ENCODE measurements at regions not wholly inside any gene's neighbourhood (a gene's known extent, or its start where the extent isn't known, plus 50 kb on each side); places are given as distances from the start of the nearest gene placed in this dataset.

GRCh38 chr16:64493709-64494108 lies 628.2 kb downstream of the CDH11 start:
- Mint-ChIP-seq H3K27ac (no peak overlapping the region), H3K4me3 (no peak overlapping the region), H3K4me1 (ENCODE audit: low read depth) (no peaks in the 10 kb centered on the region), H3K9me3 (peaks cover 18% of the 10 kb centered on the region), H3K36me3 (no peaks in the 10 kb centered on the region), H3K27me3 (no peaks in the 10 kb centered on the region)
- no peak for DNase-seq
- intact Hi-C loops (cut with micrococcal nuclease), result no loop called here
- CTCF ChIA-PET, result no interaction called here
- POLR2A ChIA-PET, result no interaction called here

GRCh38 chr16:64489449-64489848 lies 632.4 kb downstream of the CDH11 start:
- intact Hi-C loops (cut with micrococcal nuclease), result no loop called here
- DNase-seq, result no peak
- H3K9me3 Mint-ChIP-seq, result peaks cover 23% of the 10 kb centered on the region
- POLR2A ChIA-PET, result no interaction called here
- no peaks in the 10 kb centered on the region for H3K27me3 Mint-ChIP-seq
- no peaks in the 10 kb centered on the region for H3K4me1 Mint-ChIP-seq (ENCODE audit: low read depth)
- CTCF ChIA-PET, result no interaction called here
- H3K27ac Mint-ChIP-seq, result no peak overlapping the region
- H3K36me3 Mint-ChIP-seq, result no peaks in the 10 kb centered on the region
- no peak overlapping the region for H3K4me3 Mint-ChIP-seq

- H3K27me3 Mint-ChIP-seq, result no peaks in the 10 kb centered on the region
- no peaks in the 10 kb centered on the region for H3K36me3 Mint-ChIP-seq
- H3K9me3 Mint-ChIP-seq, result peaks cover 25% of the 10 kb centered on the region
- intact Hi-C loops (cut with micrococcal nuclease), result no loop called here
- H3K4me1 Mint-ChIP-seq (ENCODE audit: low read depth), result no peaks in the 10 kb centered on the region
- ChIA-PET POLR2A (no interaction called here), CTCF (no interaction called here)
- DNase-seq, result no peak
- H3K4me3 Mint-ChIP-seq, result no peak overlapping the region
- no peak overlapping the region for H3K27ac Mint-ChIP-seq
These were observed 635.3 kb downstream of the CDH11 start for GRCh38 chr16:64486561-64486960.

DNA sequence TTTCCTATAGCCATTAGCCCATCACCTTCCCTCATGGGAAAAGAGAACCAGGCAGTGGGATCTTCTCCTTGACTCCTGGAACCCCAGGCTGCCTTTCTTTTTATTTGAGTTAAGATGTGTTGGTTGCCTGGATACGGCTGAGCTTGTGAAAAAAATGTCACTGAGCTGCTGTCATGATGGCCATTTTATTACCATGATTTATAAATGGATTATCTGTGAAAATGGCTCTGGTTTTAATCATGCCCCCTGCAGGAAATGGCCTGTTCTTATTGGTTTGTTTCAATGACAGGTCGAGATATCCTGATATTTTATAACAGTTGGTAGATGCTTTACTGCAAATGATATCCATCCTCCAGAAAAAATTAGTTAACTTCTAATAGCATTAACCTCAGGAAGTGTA lies 640.4 kb downstream of the CDH11 start:
- no peak overlapping the region for H3K27ac Mint-ChIP-seq
- intact Hi-C loops (cut with micrococcal nuclease), result no loop called here
- POLR2A ChIA-PET, result no interaction called here

DNA sequence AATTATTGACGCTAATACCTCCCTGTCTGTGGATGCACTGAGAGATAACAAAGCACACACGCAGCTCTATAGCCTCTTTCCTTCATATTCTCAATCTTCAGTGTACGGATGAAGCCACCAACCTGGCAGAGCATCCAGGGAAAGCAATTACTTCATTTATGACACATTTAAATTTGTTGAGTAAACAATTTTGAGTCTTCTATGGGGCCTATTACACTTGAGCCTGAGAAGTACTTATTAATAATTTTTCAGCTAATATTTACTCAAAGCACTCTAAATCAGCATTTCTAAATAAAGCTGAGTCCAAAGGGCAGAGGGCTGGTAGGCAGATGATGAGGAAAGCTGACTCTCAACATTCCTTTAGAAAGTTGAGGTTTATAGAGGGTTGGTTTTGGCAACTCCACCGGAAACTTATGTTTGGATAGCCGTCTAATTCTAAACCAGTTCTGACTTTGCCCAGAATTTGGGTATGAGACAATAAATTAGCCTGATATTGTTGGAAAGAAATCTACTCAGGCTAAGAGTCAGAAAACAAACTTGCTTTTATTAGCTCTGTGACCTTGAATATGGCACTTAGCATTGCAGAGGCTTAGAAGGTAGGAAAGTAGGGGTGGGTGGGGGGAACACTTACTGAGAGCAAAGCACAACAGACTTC lies 643.5 kb downstream of the CDH11 start:
- CTCF ChIA-PET, result no interaction called here
- POLR2A ChIA-PET, result no interaction called here
- Mint-ChIP-seq H3K27ac (no peak overlapping the region), H3K27me3 (no peaks in the 10 kb centered on the region), H3K36me3 (no peaks in the 10 kb centered on the region), H3K4me3 (no peak overlapping the region), H3K4me1 (ENCODE audit: low read depth) (no peaks in the 10 kb centered on the region), H3K9me3 (peaks cover 21% of the 10 kb centered on the region)
- intact Hi-C loops (cut with micrococcal nuclease), result no loop called here
- DNase-seq, result no peak

More for the DNA sequence above, 640.4 kb downstream of the CDH11 start:
- DNase-seq, result no peak
- no peak overlapping the region for H3K4me3 Mint-ChIP-seq
- peaks cover 25% of the 10 kb centered on the region for H3K9me3 Mint-ChIP-seq
- no peaks in the 10 kb centered on the region for H3K36me3 Mint-ChIP-seq
- no peaks in the 10 kb centered on the region for H3K27me3 Mint-ChIP-seq
- CTCF ChIA-PET, result no interaction called here
- H3K4me1 Mint-ChIP-seq (ENCODE audit: low read depth), result no peaks in the 10 kb centered on the region

DNA sequence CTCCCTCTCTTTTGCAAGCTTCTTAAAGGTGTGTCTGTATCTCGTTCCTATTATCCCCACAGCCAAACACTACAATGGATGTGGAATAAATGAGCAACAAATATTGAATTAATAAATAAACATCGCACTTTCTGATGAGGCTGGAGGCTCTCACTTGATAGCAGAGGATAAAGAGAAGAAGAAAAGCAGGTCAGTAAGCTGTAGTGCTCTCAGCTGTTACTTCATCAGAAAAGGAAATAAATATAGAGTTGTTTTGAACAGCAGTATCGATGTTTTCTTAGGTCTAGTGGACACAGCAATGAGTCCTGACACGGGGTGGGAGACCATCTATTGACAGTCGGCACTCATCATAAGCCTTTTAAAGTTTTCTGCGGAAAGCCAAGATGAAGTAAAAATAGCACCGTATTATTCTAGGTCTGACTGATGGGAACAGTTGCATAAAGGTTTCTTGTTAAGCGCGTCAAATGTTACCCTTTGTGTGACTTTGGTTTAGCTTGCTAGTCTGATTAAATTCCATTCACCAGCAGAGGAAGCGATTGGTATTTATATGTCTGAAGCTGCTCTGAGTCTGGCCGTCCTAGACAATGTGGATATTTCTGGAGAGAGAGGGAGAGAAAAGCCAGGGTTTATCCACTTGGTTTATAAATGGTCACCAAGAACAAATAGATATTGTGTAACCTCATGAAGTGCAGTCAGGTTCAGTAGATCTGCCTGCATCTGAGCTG lies 646.1 kb downstream of the CDH11 start:
- Mint-ChIP-seq H3K9me3 (peaks cover 24% of the 10 kb centered on the region), H3K27me3 (no peaks in the 10 kb centered on the region), H3K36me3 (no peaks in the 10 kb centered on the region), H3K4me3 (no peak overlapping the region), H3K27ac (no peak overlapping the region), H3K4me1 (ENCODE audit: low read depth) (no peaks in the 10 kb centered on the region)
- no peak for DNase-seq
- intact Hi-C loops (cut with micrococcal nuclease), result no loop called here
- POLR2A ChIA-PET, result no interaction called here
- CTCF ChIA-PET, result no interaction called here

GRCh38 chr16:64470916-64471315 lies 650.9 kb downstream of the CDH11 start:
- H3K9me3 Mint-ChIP-seq, result peaks cover 24% of the 10 kb centered on the region
- no peaks in the 10 kb centered on the region for H3K27me3 Mint-ChIP-seq
- ChIA-PET POLR2A (no interaction called here), CTCF (no interaction called here)
- intact Hi-C loops (cut with micrococcal nuclease), result no loop called here
- DNase-seq, result no peak
- no peaks in the 10 kb centered on the region for H3K4me1 Mint-ChIP-seq (ENCODE audit: low read depth)
- H3K27ac Mint-ChIP-seq, result no peak overlapping the region
- H3K36me3 Mint-ChIP-seq, result no peaks in the 10 kb centered on the region
- H3K4me3 Mint-ChIP-seq, result no peak overlapping the region

DNA sequence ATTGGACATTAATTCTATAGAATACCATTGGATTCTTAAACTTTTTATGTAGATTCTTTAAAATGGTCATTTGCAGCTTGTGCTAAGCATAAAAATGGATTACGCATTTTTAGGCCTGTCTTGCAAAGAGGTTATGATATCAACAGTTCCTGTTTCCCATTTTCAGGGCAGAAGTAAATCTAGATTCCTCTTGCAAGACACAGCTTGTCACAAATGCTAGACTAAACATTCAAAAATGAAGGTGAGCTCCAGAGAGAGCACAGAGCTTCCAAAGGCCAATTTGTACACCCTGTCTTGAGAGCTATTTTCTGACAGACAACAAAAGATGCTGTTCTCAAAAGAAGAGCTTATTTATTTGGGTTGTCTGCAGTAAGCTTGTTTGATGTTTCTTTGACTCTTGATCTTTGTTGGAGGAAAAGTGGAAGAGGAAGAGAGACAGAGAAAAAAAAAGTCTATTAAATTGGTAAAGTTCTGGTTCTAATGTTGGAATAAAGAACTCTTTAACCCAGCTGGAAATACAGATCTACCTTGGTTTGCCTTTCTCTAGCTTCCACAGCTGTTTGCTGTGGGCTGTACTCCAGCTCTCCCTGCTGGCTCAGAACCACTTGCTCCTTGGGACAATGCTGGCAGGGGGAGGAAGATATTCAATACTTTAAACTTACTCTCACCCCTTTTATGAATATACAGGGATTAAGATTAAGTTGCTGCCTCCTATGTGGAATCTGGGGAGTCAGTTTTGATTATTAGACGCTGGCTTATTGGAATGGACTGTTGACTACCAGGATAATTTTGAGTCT lies 651.8 kb downstream of the CDH11 start:
- CTCF ChIA-PET, result no interaction called here
- Mint-ChIP-seq H3K9me3 (peaks cover 29% of the 10 kb centered on the region), H3K27me3 (no peaks in the 10 kb centered on the region), H3K27ac (no peak overlapping the region), H3K4me1 (ENCODE audit: low read depth) (no peaks in the 10 kb centered on the region), H3K4me3 (no peak overlapping the region), H3K36me3 (no peaks in the 10 kb centered on the region)
- DNase-seq, result no peak
- intact Hi-C loops (cut with micrococcal nuclease), result no loop called here
- POLR2A ChIA-PET, result no interaction called here

DNA sequence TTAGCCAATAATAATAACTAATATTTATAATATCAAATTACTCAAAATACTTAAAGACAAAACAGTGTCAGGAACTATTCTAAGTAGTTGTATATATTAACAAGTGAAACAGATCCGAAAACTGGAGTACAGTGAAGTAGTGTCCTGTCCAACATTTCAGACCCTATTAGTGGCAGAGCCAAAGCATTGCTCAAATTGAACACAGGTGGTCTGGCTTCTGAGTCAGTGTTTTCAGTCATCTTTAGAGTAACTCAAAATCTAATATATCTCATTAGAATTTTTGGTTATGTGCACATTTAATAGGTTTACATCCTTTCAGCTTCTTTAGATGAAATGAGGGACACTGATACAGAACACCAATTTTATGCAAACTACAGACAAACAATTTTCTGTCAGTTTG lies 652.5 kb downstream of the CDH11 start:
- Mint-ChIP-seq H3K27ac (no peak overlapping the region), H3K4me3 (no peak overlapping the region), H3K9me3 (peaks cover 35% of the 10 kb centered on the region), H3K27me3 (no peaks in the 10 kb centered on the region), H3K4me1 (ENCODE audit: low read depth) (no peaks in the 10 kb centered on the region), H3K36me3 (no peaks in the 10 kb centered on the region)
- ChIA-PET CTCF (no interaction called here), POLR2A (no interaction called here)
- no peak for DNase-seq
- intact Hi-C loops (cut with micrococcal nuclease), result no loop called here

DNA sequence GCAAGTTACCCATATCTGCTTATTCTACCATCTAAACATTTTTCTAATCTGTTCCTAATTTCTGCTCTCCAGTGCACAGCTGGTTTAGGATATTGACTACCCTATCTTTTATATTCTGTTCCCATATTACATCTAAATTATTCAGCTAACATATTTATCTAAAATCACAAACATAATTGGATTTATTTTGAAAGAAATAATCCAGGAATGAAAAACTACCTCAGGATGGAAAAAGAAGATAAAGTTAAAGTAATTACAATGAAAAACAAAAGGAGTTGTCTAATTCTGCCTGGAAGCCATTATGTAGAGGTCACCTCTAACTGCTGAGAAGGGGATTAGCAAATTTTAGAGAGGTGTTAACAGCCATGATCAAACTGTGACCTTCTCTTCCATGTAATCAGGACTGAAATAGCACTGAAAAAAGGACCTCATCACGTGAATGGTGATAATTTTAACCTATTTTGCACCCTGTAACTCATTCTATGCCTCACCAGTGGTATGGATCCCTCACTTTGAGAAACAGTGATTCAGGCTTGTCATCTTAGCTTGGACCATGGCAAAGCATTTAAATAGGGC lies 653.3 kb downstream of the CDH11 start:
- POLR2A ChIA-PET, result no interaction called here
- Mint-ChIP-seq H3K27ac (no peak overlapping the region), H3K27me3 (no peaks in the 10 kb centered on the region), H3K4me3 (no peak overlapping the region), H3K4me1 (ENCODE audit: low read depth) (no peaks in the 10 kb centered on the region), H3K36me3 (no peaks in the 10 kb centered on the region), H3K9me3 (peaks cover 35% of the 10 kb centered on the region)
- intact Hi-C loops (cut with micrococcal nuclease), result no loop called here
- CTCF ChIA-PET, result no interaction called here
- no peak for DNase-seq

GRCh38 chr16:64459821-64460220 lies 662.0 kb downstream of the CDH11 start:
- peaks cover 31% of the 10 kb centered on the region for H3K9me3 Mint-ChIP-seq
- CTCF ChIA-PET, result no interaction called here

GRCh38 chr16:64459402-64459801 lies 662.5 kb downstream of the CDH11 start:
- Mint-ChIP-seq H3K4me3 (no peak overlapping the region), H3K27ac (no peak overlapping the region), H3K36me3 (no peaks in the 10 kb centered on the region), H3K9me3 (peaks cover 31% of the 10 kb centered on the region), H3K4me1 (ENCODE audit: low read depth) (no peaks in the 10 kb centered on the region), H3K27me3 (no peaks in the 10 kb centered on the region)
- ChIA-PET CTCF (no interaction called here), POLR2A (no interaction called here)
- intact Hi-C loops (cut with micrococcal nuclease), result no loop called here
- no peak for DNase-seq

More at GRCh38 chr16:64459821-64460220, 662.0 kb downstream of the CDH11 start:
- no peak overlapping the region for H3K4me3 Mint-ChIP-seq
- no peaks in the 10 kb centered on the region for H3K4me1 Mint-ChIP-seq (ENCODE audit: low read depth)
- POLR2A ChIA-PET, result no interaction called here
- no peaks in the 10 kb centered on the region for H3K36me3 Mint-ChIP-seq
- DNase-seq, result no peak
- H3K27ac Mint-ChIP-seq, result no peak overlapping the region
- intact Hi-C loops (cut with micrococcal nuclease), result no loop called here
- H3K27me3 Mint-ChIP-seq, result no peaks in the 10 kb centered on the region
